GM20000 (cell line): ENCODE measurements at regions not wholly inside any gene's neighbourhood (a gene's known extent, or its start where the extent isn't known, plus 50 kb on each side); places are given as distances from the start of the nearest gene placed in this dataset.

ENCODE experiments used
- DNase-seq: peaks from one replicate; pipeline ENCODE4 v3.0.0; 2012; ENCODE audit warnings: low spot score
- CTCF ChIP-seq: IDR thresholded peaks from 2 replicates; pipeline ENCODE4 v1.5.1; 2012; ENCODE audit warnings: mild to moderate bottlenecking, control low read depth; ENCODE audit errors: extremely low read depth, missing control alignments

GRCh38 chr1:106266786-106267185 lies 789.7 kb upstream of the PRMT6 start:
- TF ChIP-seq CTCF, result no peak
- no peak for DNase-seq

- no peak for DNase-seq
- TF ChIP-seq CTCF, result no peak
Observed at GRCh38 chr1:106268070-106268469, 788.4 kb upstream of the PRMT6 start.

GRCh38 chr1:106276871-106277270 lies 779.6 kb upstream of the PRMT6 start:
- no peak for TF ChIP-seq CTCF
- DNase-seq, result no peak

GRCh38 chr1:106277786-106278185 lies 778.7 kb upstream of the PRMT6 start:
- DNase-seq, result no peak
- no peak for TF ChIP-seq CTCF

GRCh38 chr1:106278716-106279115 lies 777.8 kb upstream of the PRMT6 start:
- TF ChIP-seq CTCF, result no peak
- DNase-seq, result no peak

GRCh38 chr1:106289265-106289928 lies 767.1 kb upstream of the PRMT6 start:
- DNase-seq, result no peak

More at GRCh38 chr1:106289265-106289928, 767.1 kb upstream of the PRMT6 start:
- TF ChIP-seq CTCF, result no peak
